ENCODE measurements at regions not wholly inside any gene's neighbourhood (a gene's known extent, or its start where the extent isn't known, plus 50 kb on each side); places are given as distances from the start of the nearest gene placed in this dataset.
"Not testable (repeated sequence)": the region's sequence is repeated elsewhere in the genome, so short reads cannot be mapped to it uniquely, and the experiment has no call there.

GRCh38 chr5:122620768-122621167 lies 154.1 kb upstream of the SNX2 start:
- TF ChIP-seq ZFP3 (CRISPR knock-in tag; IDR thresholded peaks at IDR 0.05); ARNTL (CRISPR knock-in tag; IDR thresholded peaks at IDR 0.05; ENCODE audit: borderline replicate concordance, low read depth); CREB5 (CRISPR knock-in tag; IDR thresholded peaks at IDR 0.05; ENCODE audit: low read depth); ZFP30 (CRISPR knock-in tag; IDR thresholded peaks at IDR 0.05); CSDC2 (CRISPR knock-in tag; IDR thresholded peaks at IDR 0.05): not testable (repeated sequence)
